SU-DHL-6 (cell line): ENCODE measurements at regions not wholly inside any gene's neighbourhood (a gene's known extent, or its start where the extent isn't known, plus 50 kb on each side); places are given as distances from the start of the nearest gene placed in this dataset.

Experiments used
- H2AFZ ChIP-seq: fragments of 200-600 bp; sonication (generic); 2 replicates; pipeline ENCODE4 v1.6.1; 2014; ENCODE audit warnings: low read depth, mild to moderate bottlenecking, moderate library complexity, mixed read lengths, antibody characterized with exemption, low read length; ENCODE audit not compliant: severe bottlenecking
- H3F3A ChIP-seq: fragments of 200-600 bp; shearing (Covaris generic); 2 replicates; pipeline ENCODE4 v1.6.0; 2016; ENCODE audit warnings: antibody characterized with exemption, mild to moderate bottlenecking; ENCODE audit not compliant: insufficient read depth
- H3K27ac ChIP-seq: fragments of 200-600 bp; sonication (generic); 2 replicates; pipeline ENCODE4 v1.5.1; 2016; ENCODE audit warnings: low read depth, mild to moderate bottlenecking, low read length, moderate library complexity, mixed read lengths
- H3K27me3 ChIP-seq: fragments of 200-600 bp; sonication (generic), shearing (Covaris generic); 2 replicates; pipeline ENCODE4 v1.6.0; 2014; ENCODE audit warnings: mild to moderate bottlenecking, low read length
- H3K36me3 ChIP-seq: fragments of 200-600 bp; sonication (generic); 2 replicates; pipeline ENCODE4 v1.6.1; 2014; ENCODE audit warnings: mild to moderate bottlenecking, low read length, mixed read lengths
- H3K4me2 ChIP-seq: fragments of 300-600, 200-600 bp; shearing (Covaris generic), sonication (generic); 2 replicates; pipeline ENCODE4 v1.6.0; 2014; ENCODE audit warnings: low read length, low read depth, mild to moderate bottlenecking; ENCODE audit not compliant: poor library complexity, severe bottlenecking
- H3K4me3 ChIP-seq: fragments of 200-600 bp; sonication (generic); 2 replicates; pipeline ENCODE4 v1.5.1; 2014; ENCODE audit warnings: antibody characterized with exemption, low read length, mild to moderate bottlenecking, mixed read lengths; ENCODE audit not compliant: insufficient read depth, poor library complexity, severe bottlenecking
- H3K79me2 ChIP-seq: fragments of 200-600 bp; sonication (generic); 2 replicates; pipeline ENCODE4 v1.6.1; 2014; ENCODE audit warnings: mild to moderate bottlenecking, low read length, moderate library complexity; ENCODE audit not compliant: insufficient read depth
- H3K9ac ChIP-seq: fragments of 200-600 bp; sonication (generic); 2 replicates; pipeline ENCODE4 v1.7.0; 2014; ENCODE audit warnings: mild to moderate bottlenecking, low read length
- H3K9me2 ChIP-seq: fragments of 200-600 bp; sonication (generic); replicated peaks from 2 replicates; pipeline ENCODE4 v1.6.1; 2014; ENCODE audit warnings: low read length; ENCODE audit not compliant: insufficient read depth
- H3K9me3 ChIP-seq: fragments of 200-600 bp; sonication (generic); 2 replicates; pipeline ENCODE4 v1.6.1; 2014; ENCODE audit warnings: low read length, mixed read lengths; ENCODE audit not compliant: insufficient read depth
- H4K20me1 ChIP-seq: fragments of 200-600 bp; sonication (generic); 2 replicates; pipeline ENCODE4 v1.6.1; 2014; ENCODE audit warnings: low read depth, mild to moderate bottlenecking, antibody characterized with exemption, low read length, moderate library complexity, mixed read lengths
- CTCF ChIP-seq: fragments of 200-600 bp; sonication (generic); IDR thresholded peaks from one replicate; pipeline ENCODE4 v1.5.1; 2017; ENCODE audit warnings: antibody characterized with exemption, mild to moderate bottlenecking, low read length, moderate library complexity; ENCODE audit not compliant: insufficient read depth, poor library complexity, severe bottlenecking
- EZH2phosphoT487 ChIP-seq: fragments of 200-600 bp; sonication (generic), shearing (Covaris generic); conservative IDR thresholded peaks from 2 replicates; pipeline ENCODE4 v1.6.1; 2018; ENCODE audit warnings: mild to moderate bottlenecking, antibody characterized with exemption, low read length, moderate library complexity, mixed read lengths

GRCh38 chr6:90446164-90446563, 140.7 kb downstream of the MAP3K7 start:
- H3K4me3 ChIP-seq = no peak overlapping the region
- no peak overlapping the region for H2AFZ ChIP-seq
- no peaks in the 10 kb centered on the region for H3K9me2 ChIP-seq
- no peaks in the 10 kb centered on the region for H3K9me3 ChIP-seq
- H3K36me3 ChIP-seq = no peaks in the 10 kb centered on the region
- H3K27me3 ChIP-seq = no peaks in the 10 kb centered on the region
- H3F3A ChIP-seq = no peaks in the 10 kb centered on the region
- TF ChIP-seq EZH2phosphoT487 (no peak), CTCF (no peak)
- H3K9ac ChIP-seq = no peak overlapping the region
- no peaks in the 10 kb centered on the region for H4K20me1 ChIP-seq
- no peaks in the 10 kb centered on the region for H3K79me2 ChIP-seq
- H3K27ac ChIP-seq = no peak overlapping the region
- H3K4me2 ChIP-seq = no peak overlapping the region

GRCh38 chr6:90445533-90446108, 141.3 kb downstream of the MAP3K7 start:
- Histone ChIP-seq H3K4me2 (no peak overlapping the region), H3K9me3 (no peaks in the 10 kb centered on the region), H2AFZ (no peak overlapping the region), H4K20me1 (no peaks in the 10 kb centered on the region), H3K79me2 (no peaks in the 10 kb centered on the region), H3K36me3 (no peaks in the 10 kb centered on the region), H3K9me2 (no peaks in the 10 kb centered on the region), H3K27ac (no peak overlapping the region), H3K27me3 (no peaks in the 10 kb centered on the region), H3F3A (no peaks in the 10 kb centered on the region), H3K9ac (no peak overlapping the region), H3K4me3 (no peak overlapping the region)
- TF ChIP-seq CTCF (no peak), EZH2phosphoT487 (no peak)

- Histone ChIP-seq H3K27me3 (no peaks in the 10 kb centered on the region), H3K4me2 (no peak overlapping the region), H3K9me2 (no peaks in the 10 kb centered on the region), H3K9ac (no peak overlapping the region), H3F3A (no peaks in the 10 kb centered on the region), H3K36me3 (no peaks in the 10 kb centered on the region), H3K4me3 (no peak overlapping the region), H3K27ac (no peak overlapping the region), H3K79me2 (no peaks in the 10 kb centered on the region), H2AFZ (no peak overlapping the region), H3K9me3 (no peaks in the 10 kb centered on the region), H4K20me1 (no peaks in the 10 kb centered on the region)
- no peak for TF ChIP-seq EZH2phosphoT487
- no peak for TF ChIP-seq CTCF
Observed at GRCh38 chr6:90444160-90444714, 142.6 kb downstream of the MAP3K7 start.
